ENCODE measurements at regions not wholly inside any gene's neighbourhood (a gene's known extent, or its start where the extent isn't known, plus 50 kb on each side); places are given as distances from the start of the nearest gene placed in this dataset.

DNA sequence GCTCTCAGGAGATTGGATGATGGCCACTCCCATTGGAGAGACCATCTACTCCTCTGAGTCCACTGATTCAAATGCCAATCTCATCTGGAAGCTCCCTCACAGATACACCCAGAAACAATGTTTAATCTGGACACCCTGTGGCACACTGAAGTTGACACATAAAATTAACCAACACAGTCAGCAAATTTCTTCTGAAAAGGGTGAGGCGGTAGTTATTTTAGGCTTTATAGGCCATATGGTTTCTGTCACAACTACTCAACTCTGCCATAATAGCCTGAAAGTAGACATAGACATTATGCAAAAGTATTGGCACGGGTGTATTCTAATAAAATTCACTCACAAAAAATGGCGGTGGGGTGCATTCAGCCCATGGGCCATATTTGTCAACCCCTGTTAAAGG lies 244.5 kb upstream of the VLDLR start:
- TF ChIP-seq, protein P1, sequence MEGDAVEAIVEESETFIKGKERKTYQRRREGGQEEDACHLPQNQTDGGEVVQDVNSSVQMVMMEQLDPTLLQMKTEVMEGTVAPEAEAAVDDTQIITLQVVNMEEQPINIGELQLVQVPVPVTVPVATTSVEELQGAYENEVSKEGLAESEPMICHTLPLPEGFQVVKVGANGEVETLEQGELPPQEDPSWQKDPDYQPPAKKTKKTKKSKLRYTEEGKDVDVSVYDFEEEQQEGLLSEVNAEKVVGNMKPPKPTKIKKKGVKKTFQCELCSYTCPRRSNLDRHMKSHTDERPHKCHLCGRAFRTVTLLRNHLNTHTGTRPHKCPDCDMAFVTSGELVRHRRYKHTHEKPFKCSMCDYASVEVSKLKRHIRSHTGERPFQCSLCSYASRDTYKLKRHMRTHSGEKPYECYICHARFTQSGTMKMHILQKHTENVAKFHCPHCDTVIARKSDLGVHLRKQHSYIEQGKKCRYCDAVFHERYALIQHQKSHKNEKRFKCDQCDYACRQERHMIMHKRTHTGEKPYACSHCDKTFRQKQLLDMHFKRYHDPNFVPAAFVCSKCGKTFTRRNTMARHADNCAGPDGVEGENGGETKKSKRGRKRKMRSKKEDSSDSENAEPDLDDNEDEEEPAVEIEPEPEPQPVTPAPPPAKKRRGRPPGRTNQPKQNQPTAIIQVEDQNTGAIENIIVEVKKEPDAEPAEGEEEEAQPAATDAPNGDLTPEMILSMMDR (IDR thresholded peaks at IDR 0.05): no peak
- TF ChIP-seq POLR2A (IDR thresholded peaks at IDR 0.05): no peak

Measured in body of pancreas (tissue), 4 donors.